Glutamatergic neuron (in vitro differentiated cells): ENCODE measurements at regions not wholly inside any gene's neighbourhood (a gene's known extent, or its start where the extent isn't known, plus 50 kb on each side); places are given as distances from the start of the nearest gene placed in this dataset.

Experiments
- DNase-seq: peaks from one replicate; pipeline ENCODE4 v3.0.0; 2022
- H3K27ac Mint-ChIP-seq: one replicate; pipeline ENCODE4 v1.8.0; 2020; ENCODE audit warnings: mild to moderate bottlenecking, mixed read lengths, inconsistent platforms; ENCODE audit not compliant: unreplicated experiment
- H3K27me3 Mint-ChIP-seq: one replicate; pipeline ENCODE4 v1.8.0; 2020; ENCODE audit warnings: mild to moderate bottlenecking, moderate library complexity, mixed read lengths, inconsistent platforms; ENCODE audit not compliant: unreplicated experiment
- H3K36me3 Mint-ChIP-seq: one replicate; pipeline ENCODE4 v1.8.0; 2020; ENCODE audit warnings: mild to moderate bottlenecking, mixed read lengths, inconsistent platforms; ENCODE audit not compliant: unreplicated experiment
- H3K4me1 Mint-ChIP-seq: one replicate; pipeline ENCODE4 v1.8.0; 2020; ENCODE audit warnings: mild to moderate bottlenecking, low read depth, mixed read lengths, inconsistent platforms; ENCODE audit not compliant: unreplicated experiment
- H3K4me3 Mint-ChIP-seq: one replicate; pipeline ENCODE4 v1.8.0; 2020; ENCODE audit warnings: mild to moderate bottlenecking, mixed read lengths, inconsistent platforms; ENCODE audit not compliant: unreplicated experiment
- H3K9me3 Mint-ChIP-seq: one replicate; pipeline ENCODE4 v1.8.0; 2020; ENCODE audit warnings: mild to moderate bottlenecking, moderate library complexity, mixed read lengths, inconsistent platforms; ENCODE audit not compliant: unreplicated experiment
- TF ChIP-seq, protein P1 (sequence below): fragments of 200-600 bp; sonication (generic); IDR thresholded peaks from one replicate; pipeline ENCODE4 v1.5.0; 2021; ENCODE audit not compliant: partially characterized antibody, unreplicated experiment

DNA sequence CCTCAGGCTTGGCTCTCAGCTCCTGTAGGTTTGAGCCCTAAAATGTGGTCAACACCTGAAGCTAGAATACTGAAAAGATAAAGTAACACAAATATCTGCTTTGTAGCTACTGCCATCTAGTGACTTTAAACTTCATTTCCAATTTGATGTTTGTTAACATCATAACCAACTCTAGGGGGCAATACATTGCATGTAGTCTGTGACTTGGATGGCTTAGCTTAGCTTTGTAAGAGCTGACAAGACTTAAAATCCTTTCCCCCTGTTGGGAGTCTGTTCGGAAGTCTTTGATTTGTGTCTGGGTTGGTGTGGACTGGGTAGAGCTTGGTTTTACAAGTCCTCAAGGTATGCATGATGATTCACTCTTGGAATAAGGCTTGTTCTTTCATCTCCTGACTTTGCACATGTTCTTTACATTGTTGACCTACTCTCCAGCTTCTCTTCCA lies 51.7 kb downstream of the SCN11A start:
- Mint-ChIP-seq H3K27me3 (no peaks in the 10 kb centered on the region), H3K36me3 (no peaks in the 10 kb centered on the region), H3K4me3 (no peak overlapping the region), H3K9me3 (no peaks in the 10 kb centered on the region), H3K27ac (no peak overlapping the region), H3K4me1 (no peaks in the 10 kb centered on the region)
- DNase-seq, result no peak
- TF ChIP-seq, protein P1, sequence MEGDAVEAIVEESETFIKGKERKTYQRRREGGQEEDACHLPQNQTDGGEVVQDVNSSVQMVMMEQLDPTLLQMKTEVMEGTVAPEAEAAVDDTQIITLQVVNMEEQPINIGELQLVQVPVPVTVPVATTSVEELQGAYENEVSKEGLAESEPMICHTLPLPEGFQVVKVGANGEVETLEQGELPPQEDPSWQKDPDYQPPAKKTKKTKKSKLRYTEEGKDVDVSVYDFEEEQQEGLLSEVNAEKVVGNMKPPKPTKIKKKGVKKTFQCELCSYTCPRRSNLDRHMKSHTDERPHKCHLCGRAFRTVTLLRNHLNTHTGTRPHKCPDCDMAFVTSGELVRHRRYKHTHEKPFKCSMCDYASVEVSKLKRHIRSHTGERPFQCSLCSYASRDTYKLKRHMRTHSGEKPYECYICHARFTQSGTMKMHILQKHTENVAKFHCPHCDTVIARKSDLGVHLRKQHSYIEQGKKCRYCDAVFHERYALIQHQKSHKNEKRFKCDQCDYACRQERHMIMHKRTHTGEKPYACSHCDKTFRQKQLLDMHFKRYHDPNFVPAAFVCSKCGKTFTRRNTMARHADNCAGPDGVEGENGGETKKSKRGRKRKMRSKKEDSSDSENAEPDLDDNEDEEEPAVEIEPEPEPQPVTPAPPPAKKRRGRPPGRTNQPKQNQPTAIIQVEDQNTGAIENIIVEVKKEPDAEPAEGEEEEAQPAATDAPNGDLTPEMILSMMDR, result peak; percentile 66

DNA sequence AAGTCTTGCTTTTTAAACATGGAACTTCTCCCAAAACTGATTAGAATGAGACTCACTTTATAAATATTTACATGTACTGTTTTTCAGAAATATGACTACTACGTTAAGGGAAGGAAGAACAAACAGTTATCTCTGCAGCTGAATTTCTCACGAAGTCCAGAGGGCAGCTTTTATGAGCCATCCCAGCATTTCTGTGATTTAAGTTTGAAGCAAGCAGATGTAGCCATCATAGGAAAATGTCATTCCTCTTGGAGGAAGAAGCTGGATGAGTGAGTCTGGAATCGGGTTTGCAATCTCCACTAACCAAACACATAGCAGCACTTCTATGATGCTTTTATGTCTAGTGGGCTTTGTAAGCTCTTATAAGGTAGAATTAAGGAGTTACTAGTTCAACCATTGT lies 53.7 kb downstream of the SCN11A start:
- DNase-seq, result no peak
- H3K27ac Mint-ChIP-seq, result no peak overlapping the region
- TF ChIP-seq, protein P1, result no peak
- H3K27me3 Mint-ChIP-seq, result no peaks in the 10 kb centered on the region
- no peaks in the 10 kb centered on the region for H3K36me3 Mint-ChIP-seq
- H3K9me3 Mint-ChIP-seq, result no peaks in the 10 kb centered on the region
- H3K4me1 Mint-ChIP-seq, result no peaks in the 10 kb centered on the region
- no peak overlapping the region for H3K4me3 Mint-ChIP-seq

DNA sequence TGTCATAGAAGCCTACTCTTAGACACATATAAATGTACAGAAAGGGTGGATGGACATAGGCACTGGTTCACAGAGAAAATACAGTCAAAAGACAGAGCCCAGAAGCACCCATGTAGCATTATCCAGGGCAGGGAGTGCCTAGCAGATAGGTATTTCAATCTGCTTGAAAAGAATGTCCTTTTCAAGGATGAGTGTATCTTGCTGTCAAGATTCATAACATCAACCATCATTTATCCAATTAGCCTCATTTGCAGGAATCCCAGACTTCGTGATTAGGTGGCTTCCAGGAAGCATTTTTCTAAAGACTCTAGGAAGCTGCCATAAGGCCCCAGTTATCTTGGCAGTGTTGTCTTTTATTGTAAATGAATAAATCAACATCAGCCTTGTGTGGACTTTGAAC lies 55.6 kb downstream of the SCN11A start:
- no peak for DNase-seq
- H3K36me3 Mint-ChIP-seq, result no peaks in the 10 kb centered on the region
- no peak overlapping the region for H3K4me3 Mint-ChIP-seq
- TF ChIP-seq, protein P1, result no peak
- H3K27me3 Mint-ChIP-seq, result no peaks in the 10 kb centered on the region
- no peaks in the 10 kb centered on the region for H3K4me1 Mint-ChIP-seq
- no peak overlapping the region for H3K27ac Mint-ChIP-seq
- H3K9me3 Mint-ChIP-seq, result no peaks in the 10 kb centered on the region

DNA sequence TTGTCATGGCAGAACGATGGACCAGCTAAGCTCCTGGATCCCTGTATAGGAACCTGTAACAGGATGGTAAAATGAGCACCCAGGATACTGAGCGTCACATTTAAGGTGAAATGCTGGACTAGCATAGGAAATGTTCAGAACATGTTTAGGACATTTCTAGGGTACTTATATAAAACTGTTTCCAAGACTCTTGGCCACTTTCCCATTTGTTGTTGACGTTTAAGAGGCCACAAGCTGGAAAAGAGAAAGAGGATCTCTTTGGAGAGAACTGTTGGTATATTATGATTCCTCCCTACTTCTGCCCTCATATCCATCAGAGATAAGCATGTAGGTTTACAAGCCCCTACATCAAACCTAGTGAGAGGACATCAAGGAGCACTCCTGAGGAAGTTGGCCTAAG lies 57.5 kb downstream of the SCN11A start:
- Mint-ChIP-seq H3K4me3 (no peak overlapping the region), H3K36me3 (no peaks in the 10 kb centered on the region), H3K4me1 (no peaks in the 10 kb centered on the region), H3K9me3 (no peaks in the 10 kb centered on the region), H3K27me3 (no peaks in the 10 kb centered on the region), H3K27ac (no peak overlapping the region)
- no peak for DNase-seq
- TF ChIP-seq, protein P1, result no peak

DNA sequence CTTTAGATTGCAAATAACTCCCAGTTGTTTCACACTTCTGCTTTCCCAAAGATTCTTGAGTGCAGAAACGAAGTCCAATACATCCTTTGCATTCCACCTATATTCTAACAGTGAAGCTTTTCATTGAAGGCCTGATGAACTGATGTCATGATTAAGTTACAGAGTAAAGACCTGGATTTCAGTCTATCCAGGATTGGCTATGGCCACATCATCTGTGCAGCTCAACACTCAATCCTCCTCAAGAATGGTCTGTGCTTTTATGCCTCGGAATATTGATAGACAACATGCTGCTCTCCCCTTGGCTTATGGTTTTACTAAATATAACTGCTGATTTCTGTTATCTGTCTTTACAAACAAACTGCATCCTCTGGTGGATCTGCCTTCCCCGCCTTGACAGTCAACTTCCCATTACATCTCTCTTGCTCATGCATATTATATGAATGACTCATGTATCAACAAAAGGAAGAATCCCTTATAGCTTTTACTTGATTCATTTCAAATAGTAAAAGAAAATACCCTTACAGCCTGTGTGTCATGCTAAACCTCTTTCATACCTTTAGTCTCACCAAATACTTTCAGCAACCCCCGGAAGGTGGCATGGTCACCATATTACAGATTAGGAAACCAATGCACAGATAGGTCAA lies 59.5 kb downstream of the SCN11A start:
- TF ChIP-seq, protein P1, result no peak
- Mint-ChIP-seq H3K36me3 (no peaks in the 10 kb centered on the region), H3K27me3 (no peaks in the 10 kb centered on the region), H3K4me3 (no peak overlapping the region), H3K27ac (no peak overlapping the region), H3K4me1 (no peaks in the 10 kb centered on the region), H3K9me3 (no peaks in the 10 kb centered on the region)
- DNase-seq, result no peak
